Mesodermal cell (in vitro differentiated cells): ENCODE measurements at regions not wholly inside any gene's neighbourhood (a gene's known extent, or its start where the extent isn't known, plus 50 kb on each side); places are given as distances from the start of the nearest gene placed in this dataset.

Source experiments
- H3K27ac ChIP-seq: 2 replicates; pipeline ENCODE4 v1.7.0; 2013; ENCODE audit warnings: mild to moderate bottlenecking, low read depth, low read length, moderate library complexity; ENCODE audit not compliant: severe bottlenecking
- H3K36me3 ChIP-seq: 2 replicates; pipeline ENCODE4 v1.7.1; 2013; ENCODE audit warnings: mild to moderate bottlenecking, low read length, moderate library complexity; ENCODE audit not compliant: control insufficient read depth, insufficient read depth
- H3K4me1 ChIP-seq: one replicate; pipeline ENCODE4 v1.7.1; 2013; ENCODE audit warnings: mild to moderate bottlenecking, low read length; ENCODE audit not compliant: insufficient read depth, control insufficient read depth, poor library complexity, severe bottlenecking
- H3K4me3 ChIP-seq: 2 replicates; pipeline ENCODE4 v1.7.0; 2013; ENCODE audit warnings: low read length, control low read depth, mild to moderate bottlenecking; ENCODE audit not compliant: insufficient read depth, poor library complexity, severe bottlenecking; ENCODE audit errors: extremely low read depth
- H3K9me3 ChIP-seq: 2 replicates; pipeline ENCODE4 v1.7.1; 2013; ENCODE audit warnings: mild to moderate bottlenecking, low read length, moderate library complexity; ENCODE audit not compliant: control insufficient read depth
- WGBS, 2 experiments: methylation state at CpG; one replicate each; pipeline ENCODE4 v1.1.5; 2013; ENCODE audit warnings: missing lambda C conversion rate in 2 of 2; ENCODE audit not compliant: insufficient coverage in 2 of 2; 5-methylcytosine and 5-hydroxymethylcytosine counted together

- whole genome bisulfite sequencing, 2 experiments = 80% methylated on average over 1 of the region's 5 CpGs; no CpG with 5 or more reads in 1 of the 2 experiments
- H3K4me3 ChIP-seq = no peak overlapping the region
- no peaks in the 10 kb centered on the region for H3K36me3 ChIP-seq
- H3K4me1 ChIP-seq = no peaks in the 10 kb centered on the region
- H3K27ac ChIP-seq = no peak overlapping the region
- H3K9me3 ChIP-seq = no peaks in the 10 kb centered on the region
These were observed 122.0 kb downstream of the SEC16B start for GRCh38 chr1:177847843-177848242.

- Histone ChIP-seq H3K27ac (no peak overlapping the region), H3K36me3 (no peaks in the 10 kb centered on the region), H3K9me3 (no peaks in the 10 kb centered on the region), H3K4me3 (no peak overlapping the region), H3K4me1 (no peaks in the 10 kb centered on the region)
- 87 to 88% methylated on average over 2 to 4 of the region's 8 CpGs for WGBS, 2 experiments
These were observed 130.9 kb downstream of the SEC16B start for GRCh38 chr1:177838907-177839485.

- no peaks in the 10 kb centered on the region for H3K9me3 ChIP-seq
- no peak overlapping the region for H3K27ac ChIP-seq
- no peaks in the 10 kb centered on the region for H3K36me3 ChIP-seq
- no peaks in the 10 kb centered on the region for H3K4me1 ChIP-seq
- H3K4me3 ChIP-seq = no peak overlapping the region
- WGBS, 2 experiments = 86 to 91% methylated on average over 1 to 2 of the region's 3 CpGs
These were observed 136.2 kb downstream of the SEC16B start for GRCh38 chr1:177833631-177834030.

GRCh38 chr1:177830531-177831135 lies 139.2 kb downstream of the SEC16B start:
- Histone ChIP-seq H3K4me1 (no peaks in the 10 kb centered on the region), H3K36me3 (no peaks in the 10 kb centered on the region), H3K27ac (no peak overlapping the region), H3K4me3 (no peak overlapping the region), H3K9me3 (no peaks in the 10 kb centered on the region)
- 79 to 100% methylated on average over 1 to 2 of the region's 4 CpGs for WGBS, 2 experiments

- WGBS, 2 experiments = 84 to 96% methylated on average over 5 to 6 of the region's 6 CpGs
- H3K36me3 ChIP-seq = no peaks in the 10 kb centered on the region
- no peak overlapping the region for H3K27ac ChIP-seq
- no peaks in the 10 kb centered on the region for H3K4me1 ChIP-seq
- no peak overlapping the region for H3K4me3 ChIP-seq
- H3K9me3 ChIP-seq = no peaks in the 10 kb centered on the region
These were observed 144.5 kb downstream of the SEC16B start for GRCh38 chr1:177825276-177825901.

- no peaks in the 10 kb centered on the region for H3K9me3 ChIP-seq
- H3K36me3 ChIP-seq = no peaks in the 10 kb centered on the region
- 95 to 100% methylated on average over 2 to 5 of the region's 5 CpGs for WGBS, 2 experiments
- no peak overlapping the region for H3K4me3 ChIP-seq
- no peak overlapping the region for H3K27ac ChIP-seq
- no peaks in the 10 kb centered on the region for H3K4me1 ChIP-seq
These were observed 145.3 kb downstream of the SEC16B start for GRCh38 chr1:177824508-177824982.

GRCh38 chr1:177820213-177820612 lies 149.6 kb downstream of the SEC16B start:
- no peaks in the 10 kb centered on the region for H3K4me1 ChIP-seq
- no peak overlapping the region for H3K4me3 ChIP-seq
- no peak overlapping the region for H3K27ac ChIP-seq
- H3K9me3 ChIP-seq = no peaks in the 10 kb centered on the region
- WGBS, 2 experiments = 90 to 93% methylated on average over 5 to 6 of the region's 6 CpGs
- no peaks in the 10 kb centered on the region for H3K36me3 ChIP-seq

GRCh38 chr1:177817937-177818875 lies 151.7 kb downstream of the SEC16B start:
- Histone ChIP-seq H3K9me3 (no peaks in the 10 kb centered on the region), H3K36me3 (no peaks in the 10 kb centered on the region), H3K4me3 (no peak overlapping the region), H3K27ac (no peak overlapping the region), H3K4me1 (no peaks in the 10 kb centered on the region)
- 75 to 100% methylated on average over 2 to 4 of the region's 7 CpGs for WGBS, 2 experiments

- no peak overlapping the region for H3K4me3 ChIP-seq
- no peaks in the 10 kb centered on the region for H3K36me3 ChIP-seq
- H3K4me1 ChIP-seq = no peaks in the 10 kb centered on the region
- WGBS, 2 experiments = 91% methylated on average over 13 of the region's 13 CpGs
- no peaks in the 10 kb centered on the region for H3K9me3 ChIP-seq
- H3K27ac ChIP-seq = no peak overlapping the region
These were observed 157.2 kb downstream of the SEC16B start for GRCh38 chr1:177812650-177813049.

- Histone ChIP-seq H3K27ac (no peak overlapping the region), H3K4me1 (no peaks in the 10 kb centered on the region), H3K36me3 (no peaks in the 10 kb centered on the region), H3K9me3 (no peaks in the 10 kb centered on the region), H3K4me3 (no peak overlapping the region)
- 80% methylated on average over 1 of the region's 3 CpGs; no CpG with 5 or more reads in 1 of the 2 experiments for WGBS, 2 experiments
These were observed 157.7 kb downstream of the SEC16B start for GRCh38 chr1:177812144-177812543.
